Esophagus muscularis mucosa (tissue), 4 donors: ENCODE measurements at regions not wholly inside any gene's neighbourhood (a gene's known extent, or its start where the extent isn't known, plus 50 kb on each side); places are given as distances from the start of the nearest gene placed in this dataset.

Experiments
- CTCF ChIP-seq, 3 experiments: fragments of 200-600 bp in 2 of 3; fragments of 450-650 bp in 1 of 3; sonication (generic) in 2 of 3; IDR thresholded peaks; one replicate each; pipeline ENCODE4 v1.5.1; 2017 to 2019; ENCODE audit warnings: antibody characterized with exemption in 3 of 3, mild to moderate bottlenecking in 2 of 3, moderate library complexity in 1 of 3
- EP300 ChIP-seq: sonication (generic); formaldehyde crosslinking; IDR thresholded peaks from one replicate; pipeline ENCODE4 v1.6.1; 2017; ENCODE audit warnings: antibody characterized with exemption
- POLR2A ChIP-seq: fragments of 450-650 bp; IDR thresholded peaks from one replicate; pipeline ENCODE4 v1.6.1; 2017; ENCODE audit warnings: antibody characterized with exemption, moderate library complexity, mild to moderate bottlenecking, low read depth

GRCh38 chr6:141163107-141163506 is 969.6 kb upstream of the GJE1 start:
- TF ChIP-seq CTCF (IDR thresholded peaks at IDR 0.05) (no peak), POLR2A (no peak), EP300 (no peak)
